ENCODE measurements at regions not wholly inside any gene's neighbourhood (a gene's known extent, or its start where the extent isn't known, plus 50 kb on each side); places are given as distances from the start of the nearest gene placed in this dataset.

DNA sequence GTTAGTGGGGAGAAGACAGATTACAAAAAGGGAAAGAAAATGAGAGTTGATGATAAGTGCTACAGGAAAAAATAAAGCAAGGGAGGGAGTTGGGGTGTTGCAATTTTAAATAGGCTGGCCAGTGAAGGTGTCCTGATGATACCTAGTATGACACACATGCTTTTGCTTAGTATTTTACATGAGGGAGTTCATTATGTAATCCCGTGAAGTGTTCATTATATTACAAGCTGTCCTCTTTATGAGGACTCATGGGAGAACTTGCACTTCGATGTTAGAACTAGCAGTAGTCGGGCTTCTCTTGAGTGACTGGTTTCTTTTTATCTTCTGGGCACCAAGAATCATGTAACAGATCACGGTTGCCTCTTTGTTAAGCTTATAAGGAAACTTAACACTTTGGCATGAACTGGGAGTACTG lies 102.3 kb upstream of the MTPN start:
- Histone ChIP-seq H3K27me3 (ENCODE audit: low read depth, low read length) (no peaks in the 10 kb centered on the region), H3K36me3 (ENCODE audit: control insufficient read depth in 1 of 2, insufficient read depth in 2 of 2, low read length in 2 of 2) (no peaks in the 10 kb centered on the region), H3K27ac (ENCODE audit: low read length) (no peak overlapping the region), H3K4me3 (ENCODE audit: low read depth in 1 of 2, low read length in 2 of 2) (no peak overlapping the region), H3K4me1 (ENCODE audit: control insufficient read depth in 1 of 2, insufficient read depth in 2 of 2, low read length in 2 of 2) (no peaks in the 10 kb centered on the region), H3K9me3 (ENCODE audit: control insufficient read depth in 1 of 2, low read length in 2 of 2) (no peaks in the 10 kb centered on the region)

DNA sequence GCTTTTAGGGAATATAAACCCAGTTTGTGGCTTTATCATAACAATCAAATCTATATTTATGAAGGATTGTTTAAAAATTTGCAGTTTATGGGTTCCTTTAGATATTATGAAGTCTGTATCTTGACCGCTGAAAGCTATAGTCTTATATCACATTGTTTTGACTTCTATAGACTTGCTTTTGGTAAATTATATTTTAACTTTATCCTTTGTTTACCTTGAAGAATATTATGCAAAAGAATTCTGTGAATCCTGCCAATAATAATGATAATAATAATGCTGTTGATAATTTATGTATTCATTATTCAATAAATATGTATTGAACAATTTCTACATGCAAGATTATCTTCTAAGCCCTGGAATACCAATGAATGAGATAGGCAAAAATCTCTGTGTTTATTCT lies 101.9 kb upstream of the MTPN start:
- no peaks in the 10 kb centered on the region for H3K36me3 ChIP-seq (ENCODE audit: control insufficient read depth in 1 of 2, insufficient read depth in 2 of 2, low read length in 2 of 2)
- no peak overlapping the region for H3K4me3 ChIP-seq (ENCODE audit: low read depth in 1 of 2, low read length in 2 of 2)
- H3K9me3 ChIP-seq (ENCODE audit: control insufficient read depth in 1 of 2, low read length in 2 of 2): no peaks in the 10 kb centered on the region
- no peaks in the 10 kb centered on the region for H3K4me1 ChIP-seq (ENCODE audit: control insufficient read depth in 1 of 2, insufficient read depth in 2 of 2, low read length in 2 of 2)
- no peaks in the 10 kb centered on the region for H3K27me3 ChIP-seq (ENCODE audit: low read depth, low read length)
- no peak overlapping the region for H3K27ac ChIP-seq (ENCODE audit: low read length)

DNA sequence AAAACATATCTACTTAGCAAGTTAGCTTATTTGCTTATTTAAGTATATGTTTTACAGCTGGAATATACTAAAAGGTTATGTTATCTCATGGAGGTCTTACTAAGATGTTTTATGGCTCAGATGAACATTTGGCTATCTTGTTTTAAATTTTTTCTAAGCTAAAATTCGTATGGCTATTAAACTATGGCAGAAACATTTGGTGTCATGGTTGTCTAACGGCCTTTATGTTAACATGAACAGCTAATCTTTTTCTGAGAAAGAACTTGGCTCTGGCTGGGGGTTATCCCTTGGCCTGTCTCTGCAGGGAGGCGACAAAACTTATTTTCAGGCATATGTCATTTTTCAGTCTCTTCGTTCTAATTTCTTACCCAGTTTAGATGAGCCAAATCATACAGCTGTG lies 101.5 kb upstream of the MTPN start:
- no peaks in the 10 kb centered on the region for H3K27me3 ChIP-seq (ENCODE audit: low read depth, low read length)
- no peaks in the 10 kb centered on the region for H3K36me3 ChIP-seq (ENCODE audit: control insufficient read depth in 1 of 2, insufficient read depth in 2 of 2, low read length in 2 of 2)
- no peaks in the 10 kb centered on the region for H3K4me1 ChIP-seq (ENCODE audit: control insufficient read depth in 1 of 2, insufficient read depth in 2 of 2, low read length in 2 of 2)
- no peak overlapping the region for H3K4me3 ChIP-seq (ENCODE audit: low read depth in 1 of 2, low read length in 2 of 2)
- H3K27ac ChIP-seq (ENCODE audit: low read length): no peak overlapping the region
- H3K9me3 ChIP-seq (ENCODE audit: control insufficient read depth in 1 of 2, low read length in 2 of 2): no peaks in the 10 kb centered on the region

DNA sequence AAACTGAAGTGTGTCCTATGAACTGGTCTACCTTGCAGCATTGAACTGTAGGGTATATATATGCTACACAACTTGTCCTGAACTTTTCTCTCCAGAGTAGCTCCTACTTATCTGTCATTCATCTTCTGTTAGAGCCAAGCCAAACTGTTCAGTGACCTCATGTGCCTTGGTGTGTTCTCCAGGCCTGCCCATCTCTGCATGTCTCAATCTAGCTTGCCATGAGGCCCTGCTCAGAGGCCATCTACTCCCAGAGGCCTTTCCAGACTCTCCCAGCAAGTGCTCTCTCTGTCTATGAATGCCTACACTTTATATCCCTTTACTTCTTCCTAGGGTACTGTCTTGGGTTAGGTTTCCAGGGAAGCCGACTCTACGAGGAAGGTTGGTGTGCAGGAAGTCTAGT lies 99.8 kb upstream of the MTPN start:
- Histone ChIP-seq H3K4me1 (ENCODE audit: control insufficient read depth in 1 of 2, insufficient read depth in 2 of 2, low read length in 2 of 2) (no peaks in the 10 kb centered on the region), H3K27me3 (ENCODE audit: low read depth, low read length) (no peaks in the 10 kb centered on the region), H3K9me3 (ENCODE audit: control insufficient read depth in 1 of 2, low read length in 2 of 2) (no peaks in the 10 kb centered on the region), H3K4me3 (ENCODE audit: low read depth in 1 of 2, low read length in 2 of 2) (no peak overlapping the region), H3K27ac (ENCODE audit: low read length) (no peak overlapping the region), H3K36me3 (ENCODE audit: control insufficient read depth in 1 of 2, insufficient read depth in 2 of 2, low read length in 2 of 2) (no peaks in the 10 kb centered on the region)

DNA sequence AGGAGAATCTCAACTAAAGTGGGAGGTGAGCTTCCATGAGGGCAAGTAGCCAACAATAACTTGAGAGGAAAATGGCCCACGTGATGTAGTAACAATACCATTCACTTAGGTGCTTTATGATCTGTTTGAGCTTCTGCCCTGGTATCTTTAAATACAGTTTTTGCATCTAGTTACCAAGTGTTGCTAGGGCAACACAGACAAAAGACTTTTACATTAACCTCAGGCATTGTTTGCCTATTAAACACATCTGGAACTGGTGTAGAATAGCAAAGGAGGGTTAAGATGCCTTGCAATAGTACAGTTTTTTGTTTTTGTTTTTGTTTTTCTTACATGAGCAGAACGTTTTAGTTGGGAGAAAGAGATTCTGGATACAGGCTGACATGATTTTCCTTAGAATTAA lies 97.7 kb upstream of the MTPN start:
- Histone ChIP-seq H3K27me3 (ENCODE audit: low read depth, low read length) (no peaks in the 10 kb centered on the region), H3K9me3 (ENCODE audit: control insufficient read depth in 1 of 2, low read length in 2 of 2) (no peaks in the 10 kb centered on the region), H3K27ac (ENCODE audit: low read length) (no peak overlapping the region), H3K36me3 (ENCODE audit: control insufficient read depth in 1 of 2, insufficient read depth in 2 of 2, low read length in 2 of 2) (no peaks in the 10 kb centered on the region), H3K4me3 (ENCODE audit: low read depth in 1 of 2, low read length in 2 of 2) (no peak overlapping the region), H3K4me1 (ENCODE audit: control insufficient read depth in 1 of 2, insufficient read depth in 2 of 2, low read length in 2 of 2) (no peaks in the 10 kb centered on the region)

DNA sequence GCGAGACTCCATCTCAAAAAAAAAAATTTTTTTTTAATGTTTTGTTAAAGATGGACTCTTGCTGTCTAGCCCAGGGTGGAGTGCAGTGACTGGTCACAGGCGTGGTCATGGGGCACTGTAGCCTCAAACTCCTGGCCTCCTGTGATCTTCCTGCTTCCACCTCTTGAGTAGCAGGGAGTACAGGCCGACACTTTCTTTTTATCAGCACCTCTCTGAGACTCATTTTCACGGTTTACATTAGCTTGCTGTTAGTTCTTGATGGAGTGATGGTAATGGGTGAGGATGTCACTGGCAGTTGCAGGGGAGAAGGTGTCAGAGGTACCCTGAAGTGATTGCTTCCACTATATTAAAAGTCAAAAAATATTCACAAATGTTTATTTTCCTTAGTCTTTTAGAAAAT lies 95.3 kb upstream of the MTPN start:
- no peaks in the 10 kb centered on the region for H3K9me3 ChIP-seq (ENCODE audit: control insufficient read depth in 1 of 2, low read length in 2 of 2)
- H3K27me3 ChIP-seq (ENCODE audit: low read depth, low read length): no peaks in the 10 kb centered on the region
- no peak overlapping the region for H3K27ac ChIP-seq (ENCODE audit: low read length)
- H3K4me1 ChIP-seq (ENCODE audit: control insufficient read depth in 1 of 2, insufficient read depth in 2 of 2, low read length in 2 of 2): no peaks in the 10 kb centered on the region
- no peaks in the 10 kb centered on the region for H3K36me3 ChIP-seq (ENCODE audit: control insufficient read depth in 1 of 2, insufficient read depth in 2 of 2, low read length in 2 of 2)
- H3K4me3 ChIP-seq (ENCODE audit: low read depth in 1 of 2, low read length in 2 of 2): no peak overlapping the region

DNA sequence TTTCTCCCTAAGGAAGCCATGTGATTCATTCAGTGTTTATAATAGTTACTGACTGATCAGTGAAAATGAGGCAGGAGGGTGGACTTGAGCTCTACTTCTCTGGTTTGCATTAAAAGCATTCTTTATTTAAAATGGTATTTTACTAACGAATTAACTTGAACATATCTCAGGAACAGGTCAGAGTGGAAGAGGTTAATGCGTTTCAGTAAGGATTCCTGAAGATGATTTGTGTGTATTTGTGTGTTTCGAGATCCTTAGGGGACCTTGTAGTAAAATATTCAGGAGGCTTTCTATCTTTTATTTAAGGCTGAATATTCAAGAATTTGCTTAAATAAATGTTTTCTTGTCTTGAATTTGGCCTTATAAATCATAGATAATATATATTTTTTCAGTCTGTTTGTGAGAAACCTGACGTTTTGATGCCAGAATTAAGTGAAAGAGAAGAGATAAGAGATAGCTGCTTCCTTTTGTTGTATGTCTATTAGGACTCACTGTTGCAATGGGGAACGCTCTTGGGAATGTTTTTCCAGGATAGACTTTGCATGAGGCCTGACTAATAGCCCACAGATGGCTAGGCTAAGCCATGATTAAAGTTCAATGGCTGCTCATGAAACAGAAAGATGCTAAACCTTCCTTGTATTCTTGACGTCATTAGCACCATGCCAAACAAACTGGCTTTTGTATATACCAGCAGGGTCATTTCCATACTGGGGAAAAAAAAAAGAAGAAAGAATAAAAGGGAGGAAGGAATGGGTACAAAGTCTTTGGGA lies 93.8 kb upstream of the MTPN start:
- H3K4me3 ChIP-seq (ENCODE audit: low read depth in 1 of 2, low read length in 2 of 2): no peak overlapping the region
- no peaks in the 10 kb centered on the region for H3K27me3 ChIP-seq (ENCODE audit: low read depth, low read length)
- no peaks in the 10 kb centered on the region for H3K9me3 ChIP-seq (ENCODE audit: control insufficient read depth in 1 of 2, low read length in 2 of 2)
- no peaks in the 10 kb centered on the region for H3K36me3 ChIP-seq (ENCODE audit: control insufficient read depth in 1 of 2, insufficient read depth in 2 of 2, low read length in 2 of 2)
- no peak overlapping the region for H3K27ac ChIP-seq (ENCODE audit: low read length)
- no peaks in the 10 kb centered on the region for H3K4me1 ChIP-seq (ENCODE audit: control insufficient read depth in 1 of 2, insufficient read depth in 2 of 2, low read length in 2 of 2)

DNA sequence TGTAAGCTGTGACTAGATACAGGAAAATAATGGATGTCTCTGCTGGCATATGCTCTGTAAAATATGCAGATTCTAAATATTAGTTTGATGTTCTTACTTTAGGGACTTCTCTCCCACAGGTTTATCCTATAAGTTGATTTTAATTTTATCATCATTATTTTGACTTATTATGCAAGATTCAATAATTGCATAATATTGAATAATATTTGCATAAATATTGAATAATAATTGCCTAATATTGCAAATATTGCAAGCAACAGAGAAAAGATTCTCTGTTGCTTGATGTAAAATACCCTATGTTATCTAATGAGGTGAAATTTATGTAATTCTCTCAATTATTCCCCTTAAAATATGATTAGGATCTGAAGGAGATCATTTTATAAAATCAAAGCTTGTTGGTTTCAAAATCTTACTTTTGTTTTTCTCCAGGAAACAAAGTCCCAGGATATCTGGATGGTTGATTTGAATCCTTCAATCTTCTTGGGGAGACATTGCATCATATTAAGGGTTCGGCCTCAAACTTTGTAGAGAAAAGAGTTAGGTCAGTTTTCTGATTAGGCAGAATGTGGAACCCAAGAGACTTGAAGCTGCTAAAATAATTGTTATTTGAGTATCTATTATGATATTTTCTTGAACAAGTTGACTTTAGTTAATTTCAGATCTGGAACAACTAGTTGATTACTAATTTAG lies 92.8 kb upstream of the MTPN start:
- Histone ChIP-seq H3K27ac (ENCODE audit: low read length) (no peak overlapping the region), H3K9me3 (ENCODE audit: control insufficient read depth in 1 of 2, low read length in 2 of 2) (no peaks in the 10 kb centered on the region), H3K36me3 (ENCODE audit: control insufficient read depth in 1 of 2, insufficient read depth in 2 of 2, low read length in 2 of 2) (no peaks in the 10 kb centered on the region), H3K27me3 (ENCODE audit: low read depth, low read length) (no peaks in the 10 kb centered on the region), H3K4me3 (ENCODE audit: low read depth in 1 of 2, low read length in 2 of 2) (no peak overlapping the region), H3K4me1 (ENCODE audit: control insufficient read depth in 1 of 2, insufficient read depth in 2 of 2, low read length in 2 of 2) (no peaks in the 10 kb centered on the region)

DNA sequence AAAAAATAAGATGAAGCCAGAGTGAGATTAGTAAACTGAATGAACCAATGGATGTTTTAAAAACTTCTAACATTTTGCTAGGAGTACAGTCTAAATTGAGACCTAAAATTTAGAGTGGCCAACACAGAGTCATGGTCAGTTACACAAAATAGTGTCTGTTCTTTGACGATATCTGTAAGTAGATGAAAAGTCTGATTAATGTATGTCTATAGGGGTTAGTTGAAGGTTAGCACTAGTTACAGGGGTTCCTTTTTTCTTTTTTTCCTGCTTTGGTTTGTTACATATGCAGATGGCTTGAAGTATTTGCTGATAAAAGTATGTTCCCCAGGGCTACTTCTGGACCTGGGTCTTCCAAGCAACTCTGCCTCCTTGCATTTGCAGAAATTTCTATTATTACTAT lies 90.1 kb upstream of the MTPN start:
- no peaks in the 10 kb centered on the region for H3K4me1 ChIP-seq (ENCODE audit: control insufficient read depth in 1 of 2, insufficient read depth in 2 of 2, low read length in 2 of 2)
- no peaks in the 10 kb centered on the region for H3K36me3 ChIP-seq (ENCODE audit: control insufficient read depth in 1 of 2, insufficient read depth in 2 of 2, low read length in 2 of 2)
- H3K27ac ChIP-seq (ENCODE audit: low read length): no peak overlapping the region
- H3K27me3 ChIP-seq (ENCODE audit: low read depth, low read length): no peaks in the 10 kb centered on the region
- no peak overlapping the region for H3K4me3 ChIP-seq (ENCODE audit: low read depth in 1 of 2, low read length in 2 of 2)
- no peaks in the 10 kb centered on the region for H3K9me3 ChIP-seq (ENCODE audit: control insufficient read depth in 1 of 2, low read length in 2 of 2)

DNA sequence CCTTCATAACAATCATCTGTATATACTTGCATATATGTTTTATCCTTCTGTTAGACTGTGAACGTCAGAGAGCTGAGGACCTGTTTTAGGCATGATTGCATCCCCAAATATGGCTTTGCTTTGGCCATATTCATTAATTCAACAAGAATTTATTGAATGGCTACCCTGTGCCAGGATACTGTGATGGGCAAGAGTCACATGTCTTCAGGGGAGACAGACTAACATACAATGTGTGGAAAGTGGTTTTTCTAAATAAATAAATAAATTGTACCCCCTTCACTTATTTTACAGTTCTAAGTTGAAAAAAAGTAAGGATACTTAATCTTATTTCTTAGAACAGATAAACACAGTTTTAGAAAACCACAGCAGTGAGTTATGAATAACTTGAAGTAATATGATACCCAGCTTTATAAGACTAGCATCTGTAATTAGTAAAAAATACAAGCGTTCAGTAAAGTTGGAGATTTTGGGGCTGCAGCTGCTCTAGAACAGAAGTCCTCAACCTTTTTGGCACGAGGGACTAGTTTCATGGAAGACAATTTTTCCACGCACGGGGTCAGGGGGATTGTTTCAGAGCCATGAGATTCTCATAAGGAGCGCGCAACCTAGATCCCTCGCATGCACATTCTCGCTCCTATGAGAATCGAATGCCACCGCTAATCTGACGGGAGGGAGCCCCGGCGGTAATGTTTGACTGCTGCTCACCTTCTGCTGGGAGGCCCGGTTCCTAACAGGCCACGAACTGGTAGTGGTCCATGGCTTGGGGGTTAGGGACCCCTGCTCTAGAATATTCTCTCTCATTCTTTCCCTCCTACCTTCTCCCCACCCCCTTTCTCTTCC lies 89.4 kb upstream of the MTPN start:
- H3K36me3 ChIP-seq (ENCODE audit: control insufficient read depth in 1 of 2, insufficient read depth in 2 of 2, low read length in 2 of 2): no peaks in the 10 kb centered on the region
- H3K4me3 ChIP-seq (ENCODE audit: low read depth in 1 of 2, low read length in 2 of 2): no peak overlapping the region
- H3K4me1 ChIP-seq (ENCODE audit: control insufficient read depth in 1 of 2, insufficient read depth in 2 of 2, low read length in 2 of 2): no peaks in the 10 kb centered on the region
- H3K9me3 ChIP-seq (ENCODE audit: control insufficient read depth in 1 of 2, low read length in 2 of 2): no peaks in the 10 kb centered on the region
- no peaks in the 10 kb centered on the region for H3K27me3 ChIP-seq (ENCODE audit: low read depth, low read length)
- H3K27ac ChIP-seq (ENCODE audit: low read length): no peak overlapping the region

DNA sequence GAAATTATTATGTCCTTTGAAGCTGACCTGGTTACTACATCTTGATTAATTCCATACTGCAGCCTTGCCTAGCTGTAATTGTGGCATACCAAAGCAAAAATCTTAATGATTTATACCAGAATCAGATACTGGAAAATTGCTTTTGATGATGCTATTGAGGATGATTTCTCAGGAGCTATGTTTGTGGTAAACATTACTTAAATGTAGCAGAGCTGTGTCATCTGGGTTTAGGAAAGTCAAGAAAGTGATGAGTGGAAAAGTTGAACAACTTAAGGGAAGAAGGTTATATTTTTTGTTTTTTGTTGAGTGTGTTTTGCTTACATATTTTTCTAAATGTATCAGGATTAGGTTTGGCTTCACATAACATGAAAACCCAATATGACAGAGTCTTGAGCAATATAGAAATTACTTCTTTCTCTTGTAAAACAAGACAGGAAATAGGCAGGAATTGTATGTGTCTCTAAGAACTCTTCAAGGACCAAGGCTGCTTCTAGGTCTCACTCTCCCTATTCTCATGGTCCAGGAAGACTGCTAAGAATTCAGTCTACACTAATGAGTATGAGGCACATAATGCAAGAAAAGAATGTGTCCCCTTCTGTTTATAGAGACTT lies 87.6 kb upstream of the MTPN start:
- Histone ChIP-seq H3K36me3 (ENCODE audit: control insufficient read depth in 1 of 2, insufficient read depth in 2 of 2, low read length in 2 of 2) (no peaks in the 10 kb centered on the region), H3K4me1 (ENCODE audit: control insufficient read depth in 1 of 2, insufficient read depth in 2 of 2, low read length in 2 of 2) (no peaks in the 10 kb centered on the region), H3K27ac (ENCODE audit: low read length) (no peak overlapping the region), H3K27me3 (ENCODE audit: low read depth, low read length) (no peaks in the 10 kb centered on the region), H3K9me3 (ENCODE audit: control insufficient read depth in 1 of 2, low read length in 2 of 2) (no peaks in the 10 kb centered on the region), H3K4me3 (ENCODE audit: low read depth in 1 of 2, low read length in 2 of 2) (no peak overlapping the region)
